HG02943 (cell line): ENCODE measurements at regions not wholly inside any gene's neighbourhood (a gene's known extent, or its start where the extent isn't known, plus 50 kb on each side); places are given as distances from the start of the nearest gene placed in this dataset.

Experiments used
- ATAC-seq: cut with Tn5 transposase; IDR thresholded peaks from one replicate; pipeline ENCODE4 v1.9.1; 2021; ENCODE audit warnings: mild to moderate bottlenecking, low read depth, moderate library complexity; ENCODE audit not compliant: unreplicated experiment

- no peak for ATAC-seq
Observed at GRCh38 chr20:40497899-40498691, 190.9 kb downstream of the MAFB start.

GRCh38 chr20:40495956-40496355, 193.1 kb downstream of the MAFB start:
- ATAC-seq: no peak

- no peak for ATAC-seq
Observed at GRCh38 chr20:40494248-40494647, 194.8 kb downstream of the MAFB start.

GRCh38 chr20:40493549-40493948, 195.5 kb downstream of the MAFB start:
- no peak for ATAC-seq

- ATAC-seq: no peak
Observed at GRCh38 chr20:40493071-40493470, 196.0 kb downstream of the MAFB start.

GRCh38 chr20:40491009-40491590, 197.9 kb downstream of the MAFB start:
- ATAC-seq: no peak

GRCh38 chr20:40489886-40490285, 199.2 kb downstream of the MAFB start:
- ATAC-seq: no peak

GRCh38 chr20:40488401-40488800, 200.6 kb downstream of the MAFB start:
- ATAC-seq: no peak

GRCh38 chr20:40486297-40486696, 202.7 kb downstream of the MAFB start:
- no peak for ATAC-seq

- no peak for ATAC-seq
Observed at GRCh38 chr20:40481743-40482458, 207.1 kb downstream of the MAFB start.

- no peak for ATAC-seq
Observed at GRCh38 chr20:40481337-40481736, 207.7 kb downstream of the MAFB start.

- ATAC-seq: no peak
Observed at GRCh38 chr20:40477805-40478204, 211.2 kb downstream of the MAFB start.

- ATAC-seq: no peak
Observed at GRCh38 chr20:40476461-40476860, 212.6 kb downstream of the MAFB start.

- ATAC-seq: no peak
Observed at GRCh38 chr20:40472905-40473304, 216.1 kb downstream of the MAFB start.

- no peak for ATAC-seq
Observed at GRCh38 chr20:40471261-40471629, 217.8 kb downstream of the MAFB start.

- ATAC-seq: no peak
Observed at GRCh38 chr20:40470445-40471260, 218.4 kb downstream of the MAFB start.

GRCh38 chr20:40468759-40469158, 220.3 kb downstream of the MAFB start:
- ATAC-seq: no peak

GRCh38 chr20:40467703-40468411, 221.2 kb downstream of the MAFB start:
- ATAC-seq: no peak

GRCh38 chr20:40467067-40467466, 222.0 kb downstream of the MAFB start:
- no peak for ATAC-seq

GRCh38 chr20:40464731-40465208, 224.3 kb downstream of the MAFB start:
- ATAC-seq: no peak
